K562 (cell line): ENCODE measurements at regions not wholly inside any gene's neighbourhood (a gene's known extent, or its start where the extent isn't known, plus 50 kb on each side); places are given as distances from the start of the nearest gene placed in this dataset.

Source experiments
- ATAC-seq: fragments of 200-7000 bp; cut with Tn5 transposase; 3 replicates; pipeline ENCODE4 v1.9.1; 2020; ENCODE audit warnings: moderate library complexity
- BruUV-seq: library from RNA; stranded (reverse); fragments of 400-500 nt; replicated peaks from 2 replicates; lab custom pipeline; 2021; lab: Mats Ljungman, UMichigan
- CTCF ChIA-PET: fragments of 300-600 bp; formaldehyde crosslinking; extraction: SDS; loops from one replicate; lab custom pipeline; 2021; ENCODE audit warnings: low intra/inter-chr PET ratio; lab: Yijun Ruan, JAX
- POLR2A ChIA-PET: fragments of 300-600, 350-650 bp; sonication (Branson Sonifier 250); formaldehyde crosslinking; extraction: SDS; loops from one replicate; lab custom pipeline; 2021; ENCODE audit warnings: antibody characterized with exemption, inconsistent platforms; lab: Yijun Ruan, JAX
- DNase-seq, 4 experiments: peaks; one replicate each; pipeline versions ENCODE4 v3.0.0 to v3.0.0-alpha.2; 2011 to 2018; ENCODE audit warnings: low spot score in 3 of 4, mixed read lengths in 3 of 4; ENCODE audit errors: extremely low read depth in 1 of 4
- FAIRE-seq: peaks from 2 replicates; lab custom pipeline; 2011; peaks lifted over from hg19 to GRCh38; lab: Jason Lieb, UNC
- H2AFZ ChIP-seq: 2 replicates; pipeline ENCODE4 v1.6.0; 2011; ENCODE audit warnings: low read depth, low read length, control low read depth, inconsistent platforms
- H3K27ac ChIP-seq: fragments of 200-600 bp; 3 replicates; pipeline ENCODE4 v1.8.0; 2011; ENCODE audit warnings: low read depth, mild to moderate bottlenecking, control low read depth, inconsistent platforms, low read length, moderate library complexity, mixed read lengths; ENCODE audit errors: extremely low read depth
- H3K27me3 ChIP-seq, 2 experiments: fragments of 300-600 bp in 1 of 2; 2 replicates in 1 of 2; 3 replicates in 1 of 2; pipeline versions ENCODE4 v1.6.0 to v1.8.0; 2011; ENCODE audit warnings: inconsistent platforms in 2 of 2, low read length in 2 of 2, mild to moderate bottlenecking in 1 of 2, mixed read lengths in 1 of 2, moderate library complexity in 1 of 2; ENCODE audit not compliant: control insufficient read depth in 2 of 2, insufficient read depth in 2 of 2
- H3K36me3 ChIP-seq: fragments of 300-600 bp; 3 replicates; pipeline ENCODE4 v1.8.0; 2011; ENCODE audit warnings: mild to moderate bottlenecking, low read length, inconsistent platforms; ENCODE audit not compliant: control insufficient read depth, insufficient read depth
- H3K4me1 ChIP-seq, 2 experiments: fragments of 200-600 bp in 1 of 2; replicated peaks in 1 of 2; 2 replicates in 1 of 2; 3 replicates in 1 of 2; pipeline versions ENCODE4 v1.5.1 to v1.8.0; 2011; ENCODE audit warnings: inconsistent platforms in 2 of 2, low read length in 2 of 2, mild to moderate bottlenecking in 1 of 2, mixed read lengths in 1 of 2, moderate library complexity in 1 of 2; ENCODE audit not compliant: control insufficient read depth in 2 of 2, insufficient read depth in 2 of 2
- H3K4me2 ChIP-seq: 2 replicates; pipeline ENCODE4 v1.6.1; 2011; ENCODE audit warnings: low read length, control low read depth, inconsistent platforms, mixed read lengths; ENCODE audit not compliant: insufficient read depth
- H3K4me3 ChIP-seq: fragments of 200-600 bp; sonication (generic), shearing (Covaris generic); 2 replicates; pipeline ENCODE4 v1.5.1; 2016; ENCODE audit warnings: control low read depth, inconsistent platforms
- H3K79me2 ChIP-seq: fragments of 200-600 bp; 3 replicates; pipeline ENCODE4 v1.8.0; 2011; ENCODE audit warnings: low read length, inconsistent platforms; ENCODE audit not compliant: control insufficient read depth, insufficient read depth
- H3K9ac ChIP-seq, 2 experiments: 2 replicates each; pipeline versions ENCODE4 v1.6.0 to v1.6.1; 2011; ENCODE audit warnings: low read depth in 2 of 2, low read length in 2 of 2, control low read depth in 1 of 2, inconsistent platforms in 1 of 2, mild to moderate bottlenecking in 1 of 2, mixed read lengths in 1 of 2; ENCODE audit not compliant: insufficient read depth in 1 of 2
- H3K9me1 ChIP-seq: one replicate; pipeline ENCODE4 v1.6.0; 2011; ENCODE audit warnings: inconsistent platforms, mild to moderate bottlenecking, low read length, moderate library complexity; ENCODE audit not compliant: control insufficient read depth, insufficient read depth
- H3K9me3 ChIP-seq: replicated peaks from 2 replicates; pipeline ENCODE4 v1.5.1; 2011; ENCODE audit warnings: low read depth, low read length, inconsistent platforms; ENCODE audit not compliant: control insufficient read depth, insufficient read depth
- H4K20me1 ChIP-seq: replicated peaks from 2 replicates; pipeline ENCODE4 v1.6.1; 2011; ENCODE audit warnings: low read length, inconsistent platforms, mixed read lengths; ENCODE audit not compliant: control insufficient read depth, insufficient read depth
- FUS ChIP-seq: fragments of 200-400 bp; formaldehyde crosslinking; optimal IDR thresholded peaks from 2 replicates; pipeline ENCODE3; 2017; ENCODE audit warnings: low read depth, low read length
- HNRNPK ChIP-seq: fragments of 200-400 bp; formaldehyde crosslinking; IDR thresholded peaks from one replicate; pipeline ENCODE4 v1.6.1; 2018; ENCODE audit warnings: mild to moderate bottlenecking, low read depth, low read length; ENCODE audit not compliant: poor library complexity, severe bottlenecking
- SP2 ChIP-seq: IDR thresholded peaks from 2 replicates; pipeline ENCODE4 v1.6.1; 2011; ENCODE audit warnings: mild to moderate bottlenecking, low read depth, low read length, moderate library complexity; ENCODE audit not compliant: poor library complexity, severe bottlenecking; ENCODE audit errors: extremely low read depth
- TAF7 ChIP-seq: fragments of 450-650 bp; IDR thresholded peaks from 2 replicates; pipeline ENCODE4 v1.6.1; 2016; ENCODE audit warnings: missing genetic modification characterization, missing compliant biosample characterization
- TCF7L2 ChIP-seq: fragments of 150-350 bp; IDR thresholded peaks from 2 replicates; pipeline ENCODE4 v1.6.1; 2016; ENCODE audit warnings: low read depth, mild to moderate bottlenecking, low read length, moderate library complexity
- ZNF449 ChIP-seq: fragments of 250-450 bp; sonication (Bioruptor Pico); IDR thresholded peaks from 2 replicates; pipeline ENCODE4 v1.8.0; 2022; ENCODE audit warnings: moderate library complexity, mild to moderate bottlenecking, inconsistent platforms
- WGBS: fragments of 100-300 bp; shearing (Covaris generic); methylation state at CpG from one replicate; pipeline ENCODE4 v1.1.6; 2016; ENCODE audit warnings: low coverage, mixed read lengths; ENCODE audit not compliant: insufficient coverage; ENCODE audit errors: missing lambda C conversion rate; 5-methylcytosine and 5-hydroxymethylcytosine counted together
- in situ Hi-C: fragments of 300-500 bp; cut with MboI; formaldehyde crosslinking; loops from 4 replicates; pipeline ENCODE4 v1.15.0; 2018; ENCODE audit warnings: inconsistent platforms, mixed read lengths
- intact Hi-C: fragments of 100-400 bp; cut with micrococcal nuclease; formaldehyde crosslinking; loops from 2 replicates; pipeline ENCODE4 v1.14.2; 2022
- TF ChIP-seq, protein P1 (sequence below), 2 experiments: fragments of 450-650 bp; formaldehyde crosslinking in 1 of 2; IDR thresholded peaks; 2 replicates each; pipeline versions ENCODE4 v1.4.0 to v1.6.1; 2014 to 2020; ENCODE audit warnings: mild to moderate bottlenecking in 2 of 2, borderline replicate concordance in 1 of 2, low read depth in 1 of 2
- TF ChIP-seq, protein P2 (sequence below), 2 experiments: IDR thresholded peaks in 1 of 2; conservative IDR thresholded peaks in 1 of 2; 2 replicates each; pipeline ENCODE4 v1.6.1; 2016; ENCODE audit warnings: low read depth in 2 of 2, mild to moderate bottlenecking in 1 of 2, missing compliant biosample characterization in 1 of 2, missing genetic modification characterization in 1 of 2, moderate library complexity in 1 of 2

DNA sequence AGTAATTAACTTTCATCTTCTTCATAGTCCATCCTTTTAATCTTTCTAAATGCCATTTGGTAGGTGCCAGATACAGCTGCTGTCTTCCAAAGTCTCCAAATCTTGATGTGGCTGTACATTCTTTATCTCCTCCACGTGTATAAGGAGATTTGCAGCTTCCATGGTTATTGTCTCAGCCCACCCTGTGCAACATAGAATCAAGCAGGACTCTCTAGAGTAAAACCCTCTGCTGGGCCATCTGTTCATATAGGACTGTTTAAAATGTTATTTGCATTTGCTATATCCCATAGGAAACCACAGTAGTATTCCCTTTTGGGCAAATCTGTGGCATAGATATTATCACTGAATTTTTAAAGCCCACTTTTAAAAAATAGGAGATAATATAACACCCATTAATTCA, 527.2 kb upstream of the EPHA5 start:
- H3K36me3 ChIP-seq, result no peaks in the 10 kb centered on the region
- FAIRE-seq (no peak), DNase-seq (no peak), ATAC-seq (no peak)
- no peaks in the 10 kb centered on the region; the same call in 1 of the 2 replicates for H3K9me3 ChIP-seq
- no peak overlapping the region for H3K4me2 ChIP-seq
- POLR2A ChIA-PET, result no interaction called here
- H2AFZ ChIP-seq, result no peak overlapping the region
- BruUV-seq, result no TSS peak
- H4K20me1 ChIP-seq, result no peaks in the 10 kb centered on the region
- no peak overlapping the region for H3K9ac ChIP-seq
- in situ Hi-C loops, result no loop called here
- no peak overlapping the region for H3K4me3 ChIP-seq
- intact Hi-C loops, result no loop called here
- H3K79me2 ChIP-seq, result no peaks in the 10 kb centered on the region
- no peaks in the 10 kb centered on the region for H3K4me1 ChIP-seq
- no peaks in the 10 kb centered on the region for H3K27me3 ChIP-seq
- CTCF ChIA-PET, result no interaction called here
- WGBS, result 0% methylated on average over 1 of the region's 1 CpG
- H3K27ac ChIP-seq, result no peak overlapping the region
- H3K9me1 ChIP-seq, result no peaks in the 10 kb centered on the region
- TF ChIP-seq SP2 (no peak), TAF7 (no peak), TCF7L2 (no peak), HNRNPK (no peak), FUS (no peak), ZNF449 (CRISPR knock-in tag) (no peak)
- TF ChIP-seq, protein P1, sequence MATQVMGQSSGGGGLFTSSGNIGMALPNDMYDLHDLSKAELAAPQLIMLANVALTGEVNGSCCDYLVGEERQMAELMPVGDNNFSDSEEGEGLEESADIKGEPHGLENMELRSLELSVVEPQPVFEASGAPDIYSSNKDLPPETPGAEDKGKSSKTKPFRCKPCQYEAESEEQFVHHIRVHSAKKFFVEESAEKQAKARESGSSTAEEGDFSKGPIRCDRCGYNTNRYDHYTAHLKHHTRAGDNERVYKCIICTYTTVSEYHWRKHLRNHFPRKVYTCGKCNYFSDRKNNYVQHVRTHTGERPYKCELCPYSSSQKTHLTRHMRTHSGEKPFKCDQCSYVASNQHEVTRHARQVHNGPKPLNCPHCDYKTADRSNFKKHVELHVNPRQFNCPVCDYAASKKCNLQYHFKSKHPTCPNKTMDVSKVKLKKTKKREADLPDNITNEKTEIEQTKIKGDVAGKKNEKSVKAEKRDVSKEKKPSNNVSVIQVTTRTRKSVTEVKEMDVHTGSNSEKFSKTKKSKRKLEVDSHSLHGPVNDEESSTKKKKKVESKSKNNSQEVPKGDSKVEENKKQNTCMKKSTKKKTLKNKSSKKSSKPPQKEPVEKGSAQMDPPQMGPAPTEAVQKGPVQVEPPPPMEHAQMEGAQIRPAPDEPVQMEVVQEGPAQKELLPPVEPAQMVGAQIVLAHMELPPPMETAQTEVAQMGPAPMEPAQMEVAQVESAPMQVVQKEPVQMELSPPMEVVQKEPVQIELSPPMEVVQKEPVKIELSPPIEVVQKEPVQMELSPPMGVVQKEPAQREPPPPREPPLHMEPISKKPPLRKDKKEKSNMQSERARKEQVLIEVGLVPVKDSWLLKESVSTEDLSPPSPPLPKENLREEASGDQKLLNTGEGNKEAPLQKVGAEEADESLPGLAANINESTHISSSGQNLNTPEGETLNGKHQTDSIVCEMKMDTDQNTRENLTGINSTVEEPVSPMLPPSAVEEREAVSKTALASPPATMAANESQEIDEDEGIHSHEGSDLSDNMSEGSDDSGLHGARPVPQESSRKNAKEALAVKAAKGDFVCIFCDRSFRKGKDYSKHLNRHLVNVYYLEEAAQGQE (IDR thresholded peaks at IDR 0.05; ENCODE audit: borderline replicate concordance), result no peak
- TF ChIP-seq, protein P1 (CRISPR knock-in tag; IDR thresholded peaks at IDR 0.05; ENCODE audit: low read depth), result no peak
- TF ChIP-seq, protein P2, sequence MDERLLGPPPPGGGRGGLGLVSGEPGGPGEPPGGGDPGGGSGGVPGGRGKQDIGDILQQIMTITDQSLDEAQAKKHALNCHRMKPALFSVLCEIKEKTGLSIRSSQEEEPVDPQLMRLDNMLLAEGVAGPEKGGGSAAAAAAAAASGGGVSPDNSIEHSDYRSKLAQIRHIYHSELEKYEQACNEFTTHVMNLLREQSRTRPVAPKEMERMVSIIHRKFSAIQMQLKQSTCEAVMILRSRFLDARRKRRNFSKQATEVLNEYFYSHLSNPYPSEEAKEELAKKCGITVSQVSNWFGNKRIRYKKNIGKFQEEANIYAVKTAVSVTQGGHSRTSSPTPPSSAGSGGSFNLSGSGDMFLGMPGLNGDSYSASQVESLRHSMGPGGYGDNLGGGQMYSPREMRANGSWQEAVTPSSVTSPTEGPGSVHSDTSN (CRISPR knock-in tag; IDR thresholded peaks at IDR 0.05; ENCODE audit: low read depth), result no peak
- TF ChIP-seq, protein P2 (tag; conservative IDR thresholded peaks at IDR 0.05; ENCODE audit: low read depth), result no peak
